Neural cell (in vitro differentiated cells): ENCODE measurements at regions not wholly inside any gene's neighbourhood (a gene's known extent, or its start where the extent isn't known, plus 50 kb on each side); places are given as distances from the start of the nearest gene placed in this dataset.

Experiments used
- H2AFZ ChIP-seq: fragments of 200-600, 300-800 bp; sonication (generic), shearing (Covaris generic); 2 replicates; pipeline ENCODE4 v1.6.0; 2014; ENCODE audit warnings: low read depth, mild to moderate bottlenecking, antibody characterized with exemption, low read length, moderate library complexity
- H3F3A ChIP-seq: fragments of 200-600 bp; shearing (Covaris generic); 2 replicates; pipeline ENCODE4 v1.6.1; 2016; ENCODE audit warnings: mild to moderate bottlenecking, moderate library complexity, mixed read lengths, antibody characterized with exemption, low read length; ENCODE audit not compliant: insufficient read depth, poor library complexity, severe bottlenecking
- H3K27ac ChIP-seq: fragments of 200-600, 300-800 bp; sonication (generic), shearing (Covaris generic); 2 replicates; pipeline ENCODE4 v1.5.1; 2014; ENCODE audit warnings: mild to moderate bottlenecking, low read length, moderate library complexity
- H3K27me3 ChIP-seq: fragments of 300-800, 200-600 bp; sonication (generic), shearing (Covaris generic); 2 replicates; pipeline ENCODE4 v1.6.0; 2014; ENCODE audit warnings: mild to moderate bottlenecking, low read depth, low read length, moderate library complexity; ENCODE audit not compliant: insufficient read depth
- H3K36me3 ChIP-seq: fragments of 300-800, 200-600 bp; sonication (generic), shearing (Covaris generic); 2 replicates; pipeline ENCODE4 v1.5.1; 2014; ENCODE audit warnings: mild to moderate bottlenecking, antibody characterized with exemption, low read length, moderate library complexity; ENCODE audit not compliant: insufficient read depth
- H3K4me2 ChIP-seq: fragments of 300-800, 200-600 bp; sonication (generic), shearing (Covaris generic); 2 replicates; pipeline ENCODE4 v1.6.0; 2014; ENCODE audit warnings: mild to moderate bottlenecking, low read length
- H3K4me3 ChIP-seq: fragments of 300-800, 200-600 bp; sonication (generic), shearing (Covaris generic); 2 replicates; pipeline ENCODE4 v1.5.1; 2014; ENCODE audit warnings: mild to moderate bottlenecking, low read length, moderate library complexity
- H3K79me2 ChIP-seq: fragments of 200-600 bp; shearing (Covaris generic); replicated peaks from 2 replicates; pipeline ENCODE4 v1.6.0; 2014; ENCODE audit warnings: mild to moderate bottlenecking, low read length, moderate library complexity; ENCODE audit not compliant: insufficient read depth
- H3K9ac ChIP-seq: fragments of 300-800, 200-600 bp; sonication (generic), shearing (Covaris generic); 2 replicates; pipeline ENCODE4 v1.6.1; 2016; ENCODE audit warnings: mild to moderate bottlenecking, low read length, mixed read lengths
- H3K9me2 ChIP-seq: fragments of 200-600 bp; shearing (Covaris generic); 2 replicates; pipeline ENCODE4 v1.6.1; 2016; ENCODE audit warnings: mild to moderate bottlenecking, low read length, mixed read lengths; ENCODE audit not compliant: insufficient read depth
- H3K9me3 ChIP-seq: fragments of 200-600, 300-800 bp; sonication (generic), shearing (Covaris generic); 2 replicates; pipeline ENCODE4 v1.6.1; 2016; ENCODE audit warnings: mild to moderate bottlenecking, mixed run types, low read length, moderate library complexity, mixed read lengths
- H4K20me1 ChIP-seq: fragments of 200-600 bp; shearing (Covaris generic); 2 replicates; pipeline ENCODE4 v1.6.1; 2016; ENCODE audit warnings: mild to moderate bottlenecking, mixed run types; ENCODE audit not compliant: insufficient read depth
- CTCF ChIP-seq: fragments of 450-650 bp; IDR thresholded peaks from 2 replicates; pipeline ENCODE4 v1.5.1; 2014; ENCODE audit warnings: antibody characterized with exemption, mild to moderate bottlenecking, moderate library complexity; ENCODE audit not compliant: poor library complexity, severe bottlenecking
- EP300 ChIP-seq: fragments of 450-650 bp; conservative IDR thresholded peaks from 2 replicates; pipeline ENCODE4 v1.6.1; 2014; ENCODE audit warnings: antibody characterized with exemption, mild to moderate bottlenecking, moderate library complexity; ENCODE audit not compliant: poor library complexity, severe bottlenecking
- EZH2 ChIP-seq: fragments of 200-600, 300-800 bp; shearing (Covaris generic), sonication (generic); IDR thresholded peaks from 2 replicates; pipeline ENCODE4 v1.6.1; 2014; ENCODE audit warnings: antibody characterized with exemption, low read length, borderline replicate concordance, mild to moderate bottlenecking; ENCODE audit not compliant: insufficient read depth, poor library complexity, severe bottlenecking
- MXI1 ChIP-seq: fragments of 450-650 bp; conservative IDR thresholded peaks from 2 replicates; pipeline ENCODE4 v1.6.1; 2014; ENCODE audit warnings: antibody characterized with exemption, mild to moderate bottlenecking; ENCODE audit not compliant: poor library complexity, severe bottlenecking
- POLR2AphosphoS5 ChIP-seq: IDR thresholded peaks from 2 replicates; pipeline ENCODE4 v1.6.1; 2012
- RAD21 ChIP-seq: fragments of 450-650 bp; conservative IDR thresholded peaks from 2 replicates; pipeline ENCODE4 v1.6.1; 2014; ENCODE audit warnings: antibody characterized with exemption, mild to moderate bottlenecking, moderate library complexity
- REST ChIP-seq: IDR thresholded peaks from 2 replicates; pipeline ENCODE4 v1.6.1; 2012; ENCODE audit warnings: borderline replicate concordance
- SMC3 ChIP-seq: fragments of 450-650 bp; conservative IDR thresholded peaks from 2 replicates; pipeline ENCODE4 v1.6.1; 2014; ENCODE audit warnings: antibody characterized with exemption, mild to moderate bottlenecking, moderate library complexity; ENCODE audit not compliant: poor library complexity
- TAF1 ChIP-seq: IDR thresholded peaks from 2 replicates; pipeline ENCODE4 v1.6.1; 2012; ENCODE audit warnings: low read depth

GRCh38 chr4:24330172-24330571 is 254.2 kb downstream of the DHX15 start:
- Histone ChIP-seq H3K36me3 (no peaks in the 10 kb centered on the region), H2AFZ (no peak overlapping the region), H3K27ac (no peak overlapping the region), H3K9me2 (no peaks in the 10 kb centered on the region), H4K20me1 (no peaks in the 10 kb centered on the region), H3K4me3 (no peak overlapping the region), H3K4me2 (no peak overlapping the region), H3K9ac (no peak overlapping the region), H3F3A (no peaks in the 10 kb centered on the region), H3K79me2 (no peaks in the 10 kb centered on the region), H3K9me3 (no peaks in the 10 kb centered on the region), H3K27me3 (no peaks in the 10 kb centered on the region)
- TF ChIP-seq SMC3 = no peak
- TF ChIP-seq REST = no peak
- TF ChIP-seq CTCF = no peak
- no peak for TF ChIP-seq POLR2AphosphoS5
- TF ChIP-seq EP300 = no peak
- no peak for TF ChIP-seq RAD21
- no peak for TF ChIP-seq EZH2
- no peak for TF ChIP-seq MXI1
- TF ChIP-seq TAF1 = no peak

GRCh38 chr4:24328711-24329110 is 255.6 kb downstream of the DHX15 start:
- Histone ChIP-seq H3K4me2 (no peak overlapping the region), H3K79me2 (no peaks in the 10 kb centered on the region), H3K9ac (no peak overlapping the region), H4K20me1 (no peaks in the 10 kb centered on the region), H3K27ac (no peak overlapping the region), H3K36me3 (no peaks in the 10 kb centered on the region), H3F3A (no peaks in the 10 kb centered on the region), H3K9me3 (no peaks in the 10 kb centered on the region), H2AFZ (no peak overlapping the region), H3K9me2 (no peaks in the 10 kb centered on the region), H3K27me3 (no peaks in the 10 kb centered on the region), H3K4me3 (no peak overlapping the region)
- no peak for TF ChIP-seq SMC3
- TF ChIP-seq EZH2 = no peak
- TF ChIP-seq POLR2AphosphoS5 = no peak
- TF ChIP-seq REST = no peak
- no peak for TF ChIP-seq RAD21
- no peak for TF ChIP-seq EP300
- TF ChIP-seq MXI1 = no peak
- TF ChIP-seq CTCF = no peak
- no peak for TF ChIP-seq TAF1
